IMR-90 (cell line): ENCODE measurements at regions not wholly inside any gene's neighbourhood (a gene's known extent, or its start where the extent isn't known, plus 50 kb on each side); places are given as distances from the start of the nearest gene placed in this dataset.

ENCODE experiments used
- ATAC-seq: fragments of 200-7000 bp; cut with Tn5 transposase; 2 replicates; pipeline ENCODE4 v1.9.1; 2020; ENCODE audit warnings: low read depth, mild to moderate bottlenecking, moderate library complexity
- BruUV-seq: library from RNA; stranded (reverse); fragments of 400-500 nt; replicated peaks from 2 replicates; lab custom pipeline; 2021; lab: Mats Ljungman, UMichigan
- CTCF ChIA-PET: fragments of 300-600 bp; formaldehyde crosslinking; extraction: SDS; loops from one replicate; lab custom pipeline; 2021; ENCODE audit warnings: antibody characterized with exemption; lab: Yijun Ruan, JAX
- POLR2A ChIA-PET: fragments of 300-600 bp; sonication (Branson Sonifier 250); formaldehyde crosslinking; loops from one replicate; lab custom pipeline; 2022; ENCODE audit warnings: antibody characterized with exemption; ENCODE audit not compliant: unreplicated experiment; lab: Charles Lee
- DNase-seq: peaks from one replicate; pipeline ENCODE4 v3.0.0; 2013
- H2AFZ ChIP-seq: replicated peaks from 2 replicates; pipeline ENCODE3; 2013; ENCODE audit warnings: low read length, mild to moderate bottlenecking; ENCODE audit not compliant: poor library complexity
- H2AK5ac ChIP-seq: 2 replicates; pipeline ENCODE4 v1.6.1; 2013; ENCODE audit warnings: low read depth, low read length, inconsistent platforms
- H2AK9ac ChIP-seq: replicated peaks from 2 replicates; pipeline ENCODE3; 2013; ENCODE audit warnings: mild to moderate bottlenecking, low read depth, low read length, moderate library complexity; ENCODE audit not compliant: poor library complexity
- H2BK120ac ChIP-seq: 2 replicates; pipeline ENCODE4 v1.6.1; 2013; ENCODE audit warnings: low read depth, low read length, inconsistent platforms
- H2BK15ac ChIP-seq: 3 replicates; pipeline ENCODE4 v1.6.1; 2013; ENCODE audit warnings: low read depth, low read length, inconsistent platforms
- H2BK20ac ChIP-seq: 2 replicates; pipeline ENCODE4 v1.6.1; 2013; ENCODE audit warnings: low read depth, mild to moderate bottlenecking, inconsistent platforms, low read length, moderate library complexity
- H2BK5ac ChIP-seq: 2 replicates; pipeline ENCODE4 v1.6.1; 2013; ENCODE audit warnings: mild to moderate bottlenecking, low read depth, low read length, inconsistent platforms; ENCODE audit not compliant: poor library complexity, severe bottlenecking
- H3K14ac ChIP-seq: replicated peaks from 2 replicates; pipeline ENCODE4 v1.6.1; 2013; ENCODE audit warnings: low read depth, low read length, inconsistent platforms
- H3K18ac ChIP-seq: 2 replicates; pipeline ENCODE4 v1.6.1; 2013; ENCODE audit warnings: low read depth, low read length, control low read depth
- H3K23ac ChIP-seq: 2 replicates; pipeline ENCODE4 v1.6.1; 2013; ENCODE audit warnings: low read depth, low read length, inconsistent platforms
- H3K27ac ChIP-seq: 2 replicates; pipeline ENCODE4 v1.5.1; 2013; ENCODE audit warnings: mild to moderate bottlenecking, control low read depth, low read length; ENCODE audit not compliant: insufficient read depth
- H3K27me3 ChIP-seq: 2 replicates; pipeline ENCODE4 v1.6.1; 2013; ENCODE audit warnings: low read length; ENCODE audit not compliant: control insufficient read depth, insufficient read depth
- H3K36me3 ChIP-seq: 2 replicates; pipeline ENCODE4 v1.6.1; 2013; ENCODE audit warnings: low read length, mixed read lengths; ENCODE audit not compliant: control insufficient read depth, insufficient read depth
- H3K4ac ChIP-seq: 2 replicates; pipeline ENCODE4 v1.6.1; 2013; ENCODE audit warnings: low read depth, low read length, inconsistent platforms
- H3K4me1 ChIP-seq: 2 replicates; pipeline ENCODE4 v1.6.1; 2013; ENCODE audit warnings: low read length, mixed read lengths; ENCODE audit not compliant: control insufficient read depth, insufficient read depth
- H3K4me2 ChIP-seq: 2 replicates; pipeline ENCODE4 v1.6.1; 2013; ENCODE audit warnings: low read depth, mild to moderate bottlenecking, control low read depth, low read length, moderate library complexity
- H3K4me3 ChIP-seq: 2 replicates; pipeline ENCODE4 v1.5.1; 2013; ENCODE audit warnings: low read depth, mild to moderate bottlenecking, control low read depth, low read length, moderate library complexity; ENCODE audit not compliant: insufficient read depth
- H3K56ac ChIP-seq: 2 replicates; pipeline ENCODE4 v1.6.1; 2013; ENCODE audit warnings: low read length, inconsistent platforms; ENCODE audit not compliant: insufficient read depth; ENCODE audit errors: extremely low read depth
- H3K79me1 ChIP-seq, 2 experiments: 2 replicates each; pipeline ENCODE4 v1.6.1; 2013; ENCODE audit warnings: low read length in 2 of 2, inconsistent platforms in 1 of 2, low read depth in 1 of 2
- H3K9ac ChIP-seq: 2 replicates; pipeline ENCODE4 v1.6.1; 2013; ENCODE audit warnings: low read depth, low read length, control low read depth
- H3K9me1 ChIP-seq: 2 replicates; pipeline ENCODE4 v1.6.1; 2013; ENCODE audit warnings: low read length, inconsistent platforms; ENCODE audit not compliant: insufficient read depth
- H3K9me3 ChIP-seq: 2 replicates; pipeline ENCODE4 v1.6.1; 2013; ENCODE audit warnings: low read length; ENCODE audit not compliant: control insufficient read depth, insufficient read depth
- H4K20me1 ChIP-seq: 2 replicates; pipeline ENCODE4 v1.6.1; 2013; ENCODE audit warnings: low read length, inconsistent platforms; ENCODE audit not compliant: insufficient read depth
- H4K5ac ChIP-seq: 2 replicates; pipeline ENCODE4 v1.6.1; 2013; ENCODE audit warnings: mild to moderate bottlenecking, low read depth, low read length, control low read depth
- H4K8ac ChIP-seq, 2 experiments: 2 replicates each; pipeline ENCODE4 v1.6.1; 2013; ENCODE audit warnings: low read depth in 2 of 2, low read length in 2 of 2, control low read depth in 1 of 2, inconsistent platforms in 1 of 2
- H4K91ac ChIP-seq: 2 replicates; pipeline ENCODE4 v1.6.1; 2013; ENCODE audit warnings: low read depth, low read length, inconsistent platforms; ENCODE audit not compliant: insufficient read depth
- POLR2A ChIP-seq: IDR thresholded peaks from 2 replicates; pipeline ENCODE4 v1.6.1; 2012; ENCODE audit warnings: mild to moderate bottlenecking, low read depth, low read length
- RCOR1 ChIP-seq: IDR thresholded peaks from 2 replicates; pipeline ENCODE4 v1.6.1; 2012; ENCODE audit warnings: mild to moderate bottlenecking, low read length, improper control_type of control experiment; ENCODE audit not compliant: insufficient replicate concordance
- RFX5 ChIP-seq: IDR thresholded peaks from 2 replicates; pipeline ENCODE4 v1.8.0; 2012; ENCODE audit warnings: low read depth, mild to moderate bottlenecking, low read length, moderate library complexity
- WGBS, 2 experiments: methylation state at CpG; one replicate each; pipeline versions ENCODE4 v1.1.5 to v1.1.7; 2013; ENCODE audit warnings: missing lambda C conversion rate in 2 of 2; ENCODE audit not compliant: insufficient read length in 1 of 2; ENCODE audit errors: extremely low coverage in 2 of 2; 5-methylcytosine and 5-hydroxymethylcytosine counted together
- dilution Hi-C: fragments of 300-500 bp; cut with HindIII; formaldehyde crosslinking; loops from one replicate; pipeline ENCODE4 v1.14.3; 2018; ENCODE audit warnings: low sequenced_read_pairs; ENCODE audit not compliant: unreplicated experiment
- in situ Hi-C: fragments of 300-500 bp; cut with MboI; formaldehyde crosslinking; loops from 3 replicates; pipeline ENCODE4 v1.14.3; 2019; ENCODE audit warnings: low sequenced_read_pairs, inconsistent platforms, mixed read lengths
- intact Hi-C: fragments of 100-400 bp; cut with micrococcal nuclease; formaldehyde crosslinking; loops from 2 replicates; pipeline ENCODE4 v1.10.0; 2022
- TF ChIP-seq, protein P1 (sequence below): fragments of 150-350 bp; IDR thresholded peaks from 2 replicates; pipeline ENCODE4 v1.6.1; 2017; ENCODE audit warnings: mild to moderate bottlenecking, antibody characterized with exemption, low read length, low read depth

DNA sequence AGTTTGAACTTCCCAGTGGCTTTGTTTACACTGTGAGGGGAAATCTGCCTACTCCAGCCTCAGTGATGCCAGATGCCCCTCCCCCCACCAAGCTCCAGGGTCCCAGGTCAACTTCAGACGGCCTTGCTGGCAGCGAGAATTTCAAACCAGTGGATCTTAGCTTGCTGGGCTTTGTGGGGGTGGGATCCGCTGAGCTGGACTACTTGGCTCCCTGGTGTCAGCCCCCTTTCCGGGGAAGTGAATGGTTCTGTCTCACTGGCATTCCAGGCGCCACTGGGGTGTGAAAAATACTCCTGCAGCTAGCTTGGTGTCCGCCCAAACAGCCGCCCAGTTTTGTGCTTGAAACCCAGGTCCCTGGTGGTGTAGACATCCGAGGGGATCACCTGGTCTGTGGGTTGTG, 70.0 kb upstream of the NEUROD1 start:
- no peak overlapping the region for H2AFZ ChIP-seq
- no TSS peak for BruUV-seq
- in situ Hi-C loops, result loop anchor here (25.0 kb wide), 1 partner anchor 912 kb away; no protein-coding TSS in a partner anchor
- H4K5ac ChIP-seq, result no peak overlapping the region
- H3K18ac ChIP-seq, result no peak overlapping the region
- H3K9ac ChIP-seq, result no peak overlapping the region
- no peak overlapping the region for H2AK5ac ChIP-seq
- no peaks in the 10 kb centered on the region for H3K9me1 ChIP-seq
- H3K79me1 ChIP-seq, result no peaks in the 10 kb centered on the region
- no peak for ATAC-seq
- dilution Hi-C loops, result no loop called here
- no peaks in the 10 kb centered on the region for H3K36me3 ChIP-seq
- intact Hi-C loops, result no loop called here
- H3K4me2 ChIP-seq, result no peak overlapping the region
- no peaks in the 10 kb centered on the region for H3K9me3 ChIP-seq
- no peak overlapping the region for H2BK5ac ChIP-seq
- no peak for DNase-seq
- H3K4me1 ChIP-seq, result no peaks in the 10 kb centered on the region
- H3K23ac ChIP-seq, result no peak overlapping the region
- no peak for TF ChIP-seq RCOR1
- TF ChIP-seq, protein P1, sequence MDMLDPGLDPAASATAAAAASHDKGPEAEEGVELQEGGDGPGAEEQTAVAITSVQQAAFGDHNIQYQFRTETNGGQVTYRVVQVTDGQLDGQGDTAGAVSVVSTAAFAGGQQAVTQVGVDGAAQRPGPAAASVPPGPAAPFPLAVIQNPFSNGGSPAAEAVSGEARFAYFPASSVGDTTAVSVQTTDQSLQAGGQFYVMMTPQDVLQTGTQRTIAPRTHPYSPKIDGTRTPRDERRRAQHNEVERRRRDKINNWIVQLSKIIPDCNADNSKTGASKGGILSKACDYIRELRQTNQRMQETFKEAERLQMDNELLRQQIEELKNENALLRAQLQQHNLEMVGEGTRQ, result no peak
- no peak for TF ChIP-seq POLR2A
- TF ChIP-seq RFX5, result no peak
- H3K4me3 ChIP-seq, result no peak overlapping the region
- no peak overlapping the region for H4K91ac ChIP-seq
- no peak overlapping the region for H2AK9ac ChIP-seq
- H3K27ac ChIP-seq, result no peak overlapping the region
- H3K56ac ChIP-seq, result no peak overlapping the region
- POLR2A ChIA-PET, result no interaction called here
- H4K20me1 ChIP-seq, result no peaks in the 10 kb centered on the region
- no peak overlapping the region for H2BK20ac ChIP-seq
- no peak overlapping the region for H2BK120ac ChIP-seq
- H3K4ac ChIP-seq, result no peak overlapping the region
- 80% methylated on average over 1 of the region's 8 CpGs; no CpG with 5 or more reads in 1 of the 2 experiments for WGBS, 2 experiments
- H2BK15ac ChIP-seq, result no peak overlapping the region
- H3K27me3 ChIP-seq, result no peaks in the 10 kb centered on the region
- no peak overlapping the region for H3K14ac ChIP-seq
- CTCF ChIA-PET, result no interaction called here
- no peak overlapping the region for H4K8ac ChIP-seq
